NCI-H2029 (cell line): ENCODE measurements at regions not wholly inside any gene's neighbourhood (a gene's known extent, or its start where the extent isn't known, plus 50 kb on each side); places are given as distances from the start of the nearest gene placed in this dataset.

Experiments
- DNase-seq: peaks from one replicate; lab custom pipeline; 2025; lab: John Stamatoyannopoulos, UW

DNA sequence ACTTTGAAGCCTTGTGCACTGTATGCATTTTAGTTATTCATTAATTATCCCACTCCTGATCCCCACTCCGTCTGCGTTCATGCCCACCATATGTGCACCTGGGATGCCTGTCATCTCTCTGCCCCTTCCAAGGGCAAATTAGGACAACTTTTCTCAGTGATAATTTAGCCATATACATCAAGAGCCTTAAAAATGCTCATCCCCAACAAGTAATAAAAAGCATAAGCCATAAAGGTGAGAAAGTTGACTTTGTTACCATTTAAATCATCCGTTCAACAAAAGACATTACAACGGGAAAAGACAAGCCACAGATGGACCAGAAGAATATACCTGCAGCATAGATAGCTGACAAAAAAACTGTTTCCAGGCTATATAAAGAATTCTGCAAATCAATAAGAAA, 131.4 kb upstream of the LINGO1 start:
- no peak for DNase-seq

DNA sequence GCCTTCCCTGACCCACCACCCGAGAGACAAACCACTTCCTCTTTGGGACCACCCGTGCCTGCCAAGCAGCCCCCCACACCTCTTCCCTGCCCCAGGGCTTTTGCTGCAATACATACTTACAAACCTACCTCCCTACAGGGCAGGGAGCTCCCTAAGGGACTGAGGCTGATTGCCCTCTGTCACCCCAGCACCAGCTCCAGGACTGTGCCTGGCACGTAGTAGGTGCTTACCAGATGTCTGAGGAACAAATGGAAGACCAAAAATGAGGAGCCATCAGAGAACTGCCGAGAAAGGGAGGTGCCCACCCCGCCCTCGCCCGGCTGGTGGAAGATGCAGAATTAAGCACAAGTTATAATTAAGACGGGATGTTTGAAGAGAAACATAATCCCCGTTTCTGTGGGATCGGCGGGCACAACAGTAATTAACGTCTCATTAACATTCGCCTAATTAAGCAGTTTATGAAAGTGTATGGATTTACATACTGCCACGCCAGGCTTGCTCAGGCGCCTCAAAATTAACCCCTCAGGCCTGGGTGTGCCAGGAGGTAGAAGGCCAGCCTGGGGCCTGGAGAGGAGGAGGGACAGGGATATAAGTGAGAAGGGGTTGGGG, 130.1 kb upstream of the LINGO1 start:
- DNase-seq, result no peak

DNA sequence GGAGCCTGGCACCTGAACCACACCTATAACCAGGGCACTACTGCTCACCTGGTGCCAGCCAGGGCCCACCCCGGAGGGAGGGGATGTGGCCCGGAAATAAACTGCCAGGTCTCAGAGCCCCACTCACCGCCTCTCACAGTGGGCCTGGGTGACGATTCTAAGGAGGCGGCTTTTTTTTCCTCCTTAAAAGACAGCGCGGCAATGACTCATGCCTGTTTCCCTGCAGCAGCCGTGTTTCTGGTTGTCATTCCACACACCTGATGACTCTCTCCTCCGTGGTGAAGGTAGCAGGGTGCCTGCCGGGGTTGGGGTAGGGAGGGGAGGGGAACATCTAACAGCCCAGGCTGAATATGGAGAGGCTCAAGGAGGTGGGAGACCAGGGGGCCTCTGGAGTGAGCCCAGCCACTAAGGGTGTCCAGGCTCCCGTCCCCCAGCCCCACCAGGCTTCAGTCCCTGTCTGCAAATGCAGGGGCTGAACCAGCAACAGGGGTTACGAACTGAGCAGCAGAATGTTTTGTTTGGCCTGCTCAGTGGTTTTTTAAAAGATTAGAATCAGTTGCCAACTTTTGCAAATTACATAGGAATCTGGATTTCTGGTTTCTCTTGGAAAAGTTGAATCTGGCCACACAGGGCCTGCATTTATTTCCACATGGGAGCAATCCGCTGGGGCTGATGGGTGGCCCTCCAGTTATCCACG, 127.3 kb upstream of the LINGO1 start:
- DNase-seq, result no peak

DNA sequence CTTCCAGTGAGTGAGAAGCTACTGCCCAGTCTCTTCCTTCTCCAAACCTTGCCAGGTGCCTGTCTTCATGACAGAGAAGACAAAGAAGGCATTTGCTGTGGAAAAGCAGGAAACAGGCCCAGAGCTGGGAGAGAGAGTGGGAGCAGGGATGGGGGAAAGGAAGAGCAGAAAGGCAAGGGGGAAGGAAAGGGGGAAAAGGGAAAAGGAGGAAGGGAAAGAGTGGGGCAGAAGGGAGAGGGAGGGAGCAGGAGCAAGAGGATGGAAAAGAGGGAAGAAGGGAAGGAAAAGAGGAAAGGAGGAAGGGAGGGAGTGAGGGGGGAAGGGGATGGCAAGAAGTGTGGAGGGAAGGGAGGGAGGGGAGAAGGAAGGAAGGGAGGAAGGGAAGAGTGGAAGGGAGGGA, 121.2 kb upstream of the LINGO1 start:
- DNase-seq, result no peak

DNA sequence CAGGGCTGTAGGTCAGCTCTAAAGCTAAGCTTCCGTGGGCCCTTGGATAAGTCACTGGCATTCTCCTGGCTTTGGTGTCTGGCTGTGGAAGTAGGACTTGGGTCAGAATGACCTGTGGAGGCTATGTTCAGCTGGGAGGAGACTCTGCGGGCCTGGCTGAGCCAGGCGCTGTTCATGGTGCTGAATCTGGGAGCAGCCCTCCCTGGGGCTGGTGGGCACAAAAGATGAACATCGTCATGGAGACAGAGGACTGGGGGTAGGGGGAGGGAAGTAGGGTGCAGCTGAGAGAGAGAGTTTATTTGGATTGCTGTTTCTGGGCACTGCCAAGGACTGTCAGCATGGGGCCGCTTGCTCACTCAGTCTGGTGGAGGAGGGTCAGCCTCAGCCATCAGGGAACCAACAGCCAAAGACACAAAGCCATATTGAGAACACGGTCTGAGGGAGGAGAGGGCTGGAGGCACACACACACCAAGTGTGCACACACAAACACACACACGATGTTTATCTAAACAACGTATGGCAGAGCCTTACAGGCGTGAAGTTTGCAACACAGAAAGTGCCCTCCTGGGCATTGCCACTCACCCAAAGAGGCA, 120.7 kb upstream of the LINGO1 start:
- DNase-seq, result no peak

DNA sequence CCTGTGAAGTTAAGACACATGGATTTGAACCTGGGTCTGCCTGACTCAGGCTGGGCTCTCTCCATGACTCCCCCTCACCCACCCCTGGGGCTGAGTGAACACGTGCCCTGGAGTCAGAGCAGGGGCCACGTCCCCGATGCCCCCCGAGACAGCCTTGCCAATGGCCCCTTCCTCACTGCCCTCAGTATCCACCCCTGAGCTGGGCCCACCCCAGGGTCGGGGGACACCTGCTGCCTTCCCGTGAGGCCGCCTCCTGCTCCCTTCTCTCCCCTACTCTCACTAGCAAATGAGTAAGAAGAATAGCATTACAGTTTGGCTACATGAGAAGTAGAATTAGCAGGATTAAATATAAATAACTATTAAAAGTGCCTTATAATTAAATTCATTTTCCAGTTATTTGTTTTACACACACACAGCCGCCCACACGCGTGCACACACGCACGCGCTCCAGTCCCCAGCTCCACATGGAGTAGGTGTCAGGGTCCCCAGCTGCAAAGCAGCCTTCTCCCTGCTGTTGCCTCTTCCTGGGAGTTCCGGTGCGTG, 117.4 kb upstream of the LINGO1 start:
- DNase-seq, result no peak

DNA sequence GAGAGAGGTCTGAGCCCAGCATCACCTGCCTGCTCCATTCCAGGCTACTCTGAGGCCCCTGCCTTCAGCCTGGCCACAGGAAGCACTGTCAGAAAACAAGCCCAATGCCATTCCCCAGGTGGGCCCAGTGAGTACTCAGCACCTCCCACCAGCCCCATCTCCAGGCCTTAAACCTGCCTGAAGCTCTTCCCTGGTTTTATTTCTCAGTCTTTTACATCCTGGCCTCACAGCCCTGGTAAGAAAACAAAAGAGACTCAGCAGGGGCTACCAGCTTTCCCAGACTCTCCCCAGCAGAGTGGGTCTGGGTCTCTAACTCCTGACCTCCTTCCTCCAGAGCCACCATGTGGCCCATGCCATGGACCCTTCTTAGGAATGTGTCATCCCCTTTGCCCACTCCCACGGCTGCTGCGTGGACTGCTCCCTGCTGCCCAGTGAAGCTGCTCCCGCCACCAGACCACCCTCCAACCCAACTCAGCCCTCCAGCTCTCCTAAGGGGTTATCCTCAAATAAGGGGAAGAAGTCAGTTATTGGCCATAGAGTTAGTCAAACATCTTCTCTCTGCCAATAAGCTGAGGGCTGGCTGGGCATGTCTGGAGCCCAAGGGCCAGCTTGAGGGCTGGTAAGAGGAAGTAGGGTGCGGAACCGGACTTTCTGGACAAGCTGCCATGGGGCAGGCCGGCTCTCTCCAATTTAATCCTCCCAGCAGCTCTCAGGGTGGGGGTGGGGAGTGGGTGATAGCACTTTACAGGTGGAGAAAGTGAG, 116.7 kb upstream of the LINGO1 start:
- DNase-seq, result no peak

DNA sequence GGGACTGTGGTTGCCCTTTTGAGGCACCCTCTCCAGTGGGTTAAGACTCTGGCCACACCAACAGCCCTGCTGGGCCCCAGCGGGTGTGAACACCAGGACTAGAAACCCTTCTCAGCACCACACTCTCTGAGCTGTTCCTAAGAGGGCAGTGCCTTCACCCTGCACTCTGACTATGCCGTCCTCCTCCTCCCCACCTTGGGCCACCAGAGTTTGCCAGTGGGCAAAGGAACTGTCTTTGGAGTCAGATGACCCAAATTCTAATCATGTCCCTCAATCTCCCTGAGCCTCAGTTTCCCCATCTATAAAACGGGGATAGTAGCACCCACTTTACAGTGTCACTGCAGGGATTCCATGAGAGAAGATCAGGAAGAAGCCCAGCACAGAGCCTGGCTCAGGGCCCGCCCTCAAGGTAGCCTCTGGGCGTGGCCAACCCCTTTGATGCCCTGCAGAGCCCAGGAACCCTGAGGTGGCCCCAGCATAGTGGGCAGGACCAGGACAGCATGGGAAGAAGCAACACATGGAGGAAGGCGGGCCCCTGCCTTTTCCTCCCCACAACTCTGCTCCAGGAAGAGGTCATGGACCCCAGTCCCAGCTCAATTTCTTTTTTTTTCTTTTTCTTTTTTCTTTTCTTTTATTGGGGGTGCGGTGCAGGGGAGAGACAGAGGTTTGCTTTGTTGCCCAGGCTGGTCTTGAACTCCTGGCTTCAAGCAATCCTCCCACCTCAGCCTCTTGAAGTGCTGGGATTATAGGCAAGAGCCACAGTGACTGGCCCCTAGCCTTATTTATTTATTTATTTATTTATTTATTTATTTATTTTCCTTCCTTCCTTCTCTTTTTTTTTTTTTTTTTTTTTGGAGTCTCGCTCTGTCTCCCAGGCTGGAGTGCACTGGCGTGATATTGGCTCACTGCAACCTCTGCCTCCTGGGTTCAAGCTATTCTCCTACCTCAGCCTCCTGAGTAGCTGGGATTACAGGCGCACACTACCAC, 115.7 kb upstream of the LINGO1 start:
- no peak for DNase-seq

DNA sequence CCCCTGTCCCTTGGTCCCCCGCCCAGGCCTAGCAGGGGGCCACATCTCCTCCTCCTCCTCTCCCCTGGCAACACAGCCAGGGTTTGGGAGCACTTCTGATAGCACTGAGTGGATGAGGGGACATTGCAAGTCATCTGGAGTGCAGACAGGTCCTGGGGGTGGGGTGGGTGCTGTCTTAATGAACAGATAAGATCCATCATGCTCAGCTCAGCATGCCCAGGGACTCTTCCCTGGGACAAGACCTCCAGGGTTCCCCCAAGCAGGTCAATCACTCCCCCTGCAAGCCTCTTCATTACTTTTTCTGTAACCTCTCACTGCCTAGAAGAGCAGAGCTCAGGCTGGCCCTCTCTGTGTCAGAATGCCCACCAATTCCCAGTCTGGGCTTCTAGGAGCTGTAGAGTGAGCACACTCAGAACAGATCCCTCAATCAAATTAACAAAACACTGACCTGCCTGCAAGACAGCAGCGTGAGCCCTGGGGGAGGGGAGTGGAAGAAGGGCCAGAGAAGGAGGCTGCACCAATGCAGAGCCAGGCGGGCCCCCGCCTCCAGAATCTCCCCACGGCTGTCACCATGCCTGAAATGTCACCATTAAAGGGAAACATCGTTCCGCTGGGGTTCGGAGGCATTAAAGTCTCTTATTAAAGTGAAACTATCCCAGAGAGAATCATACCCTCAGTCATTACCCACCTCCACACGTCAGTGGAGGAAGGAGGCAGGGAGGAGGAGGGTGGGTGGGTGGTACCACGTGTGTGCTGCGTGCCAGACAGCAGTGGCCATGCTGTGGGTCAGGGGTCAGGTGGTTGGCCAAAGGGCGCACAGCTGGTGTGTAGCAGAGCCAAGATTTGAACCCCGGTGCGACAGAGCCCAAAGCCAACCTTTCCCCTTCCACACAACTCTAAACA, 114.7 kb upstream of the LINGO1 start:
- DNase-seq, result no peak

DNA sequence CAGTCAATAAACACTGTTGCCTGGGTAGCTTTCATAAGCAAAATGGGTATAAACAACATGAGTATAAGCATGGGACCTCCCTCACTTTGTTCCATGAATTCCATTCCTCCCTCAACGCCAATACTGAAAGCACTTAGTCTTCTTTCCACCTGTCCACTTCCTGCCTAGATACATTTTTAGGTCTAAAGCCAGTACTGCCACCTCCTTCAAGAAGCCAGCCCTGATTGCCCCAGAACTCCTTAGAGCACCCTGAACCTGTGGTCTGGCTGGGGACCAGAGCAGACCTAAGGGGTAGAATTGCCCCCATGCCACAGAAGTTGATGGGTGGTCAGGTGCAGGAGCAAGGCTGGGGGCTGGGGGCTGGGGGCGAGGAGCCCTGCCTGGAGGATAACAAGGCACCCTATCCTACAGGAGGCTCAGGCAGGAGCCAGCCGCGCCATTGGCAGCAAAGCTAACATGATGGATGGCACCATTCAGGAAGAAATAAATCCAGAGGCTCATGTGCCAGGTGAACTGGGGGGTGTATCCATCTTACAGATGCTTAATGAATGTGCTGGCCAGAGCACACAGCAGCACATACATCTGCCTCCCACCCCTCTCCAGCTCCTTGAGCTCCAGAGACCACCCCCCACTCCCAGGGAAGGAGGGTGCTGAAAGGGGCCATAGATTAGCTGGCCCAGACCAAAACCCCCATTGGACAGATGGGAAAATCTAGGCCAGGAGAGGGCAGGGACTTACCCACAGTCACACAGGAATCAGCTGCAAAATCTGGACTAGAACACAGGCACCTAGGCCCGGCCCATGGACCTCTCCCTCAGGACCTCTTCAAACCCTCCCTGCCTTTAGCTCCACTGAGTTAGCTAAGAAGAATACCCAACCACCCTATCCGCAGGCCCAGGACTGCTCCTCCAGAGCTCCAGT, 113.8 kb upstream of the LINGO1 start:
- no peak for DNase-seq

DNA sequence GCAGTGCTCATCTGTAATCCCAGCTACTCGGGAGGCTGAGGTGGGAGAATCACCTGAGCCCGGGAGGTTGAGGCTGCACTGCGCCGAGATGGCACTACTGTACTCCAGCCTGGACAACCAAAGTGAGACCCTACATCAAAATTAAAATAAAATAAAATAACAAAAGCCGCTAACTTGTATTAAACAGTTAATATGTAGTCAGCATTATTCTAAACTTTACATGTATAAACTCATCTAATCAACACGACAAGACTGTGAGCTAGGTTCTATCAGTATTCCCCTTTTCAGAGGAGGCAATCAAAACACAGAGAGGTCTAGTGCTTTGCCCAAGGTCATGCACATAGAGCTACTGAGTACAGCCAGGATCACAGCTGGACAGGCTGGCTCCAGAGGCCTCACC, 111.7 kb upstream of the LINGO1 start:
- no peak for DNase-seq

DNA sequence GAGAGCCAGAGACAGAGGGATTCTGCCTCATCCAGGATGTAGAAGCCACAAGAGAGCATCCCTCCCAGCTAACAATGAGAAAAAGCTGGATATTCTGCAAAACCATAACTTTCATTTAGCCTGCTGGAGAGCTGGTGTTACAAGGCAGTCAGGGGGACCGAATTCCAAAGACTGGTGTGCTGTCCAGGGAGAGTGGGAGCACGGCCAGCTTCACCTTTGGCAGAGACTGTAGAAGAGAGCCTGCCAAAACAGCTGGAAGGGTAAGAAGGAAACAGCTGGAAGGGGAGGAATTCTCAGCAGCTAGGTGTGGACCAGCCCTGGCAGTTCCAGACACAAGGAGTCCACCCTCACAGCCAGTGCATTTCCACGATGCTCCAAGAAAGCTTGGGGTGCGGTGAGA, 109.9 kb upstream of the LINGO1 start:
- DNase-seq, result no peak

DNA sequence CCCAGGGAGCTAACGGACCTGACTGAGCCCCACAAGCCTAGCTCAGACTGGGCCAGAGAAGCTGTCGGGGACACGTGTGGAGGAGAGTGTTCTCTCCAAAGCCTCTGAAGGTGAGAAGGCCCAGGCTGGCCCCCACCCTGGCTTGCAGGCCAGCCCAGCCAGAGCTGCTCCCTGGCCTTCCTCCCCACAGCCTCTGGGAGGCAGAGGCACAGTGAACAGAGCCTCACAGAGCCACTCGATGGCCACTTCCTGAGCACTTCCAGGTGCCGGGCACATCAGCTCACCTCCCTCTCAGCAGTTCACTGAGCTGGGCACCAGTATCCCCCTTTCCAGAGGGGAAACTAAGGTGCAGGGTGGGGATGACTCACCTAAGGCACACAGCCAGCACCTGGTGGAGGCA, 109.4 kb upstream of the LINGO1 start:
- DNase-seq, result no peak

DNA sequence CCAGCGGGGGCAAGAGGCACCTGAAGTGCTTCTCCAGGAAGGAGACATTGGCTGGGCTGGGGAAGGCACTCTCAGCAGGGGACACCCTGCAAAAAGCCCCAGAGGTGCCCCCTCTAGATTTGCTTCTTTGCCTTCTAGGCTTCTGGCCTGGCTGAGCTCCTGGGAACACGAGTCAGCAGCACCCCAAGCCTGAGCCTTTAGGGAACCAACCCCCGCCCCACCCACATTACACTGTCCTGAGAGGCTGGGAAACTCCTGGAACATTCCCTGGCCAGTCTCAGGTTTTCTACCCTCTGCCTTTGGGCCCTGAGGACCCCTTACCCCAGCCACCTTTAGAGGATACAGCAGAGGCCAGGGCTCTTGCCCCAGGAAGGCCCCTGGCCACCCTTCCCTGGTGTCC, 108.4 kb upstream of the LINGO1 start:
- no peak for DNase-seq

DNA sequence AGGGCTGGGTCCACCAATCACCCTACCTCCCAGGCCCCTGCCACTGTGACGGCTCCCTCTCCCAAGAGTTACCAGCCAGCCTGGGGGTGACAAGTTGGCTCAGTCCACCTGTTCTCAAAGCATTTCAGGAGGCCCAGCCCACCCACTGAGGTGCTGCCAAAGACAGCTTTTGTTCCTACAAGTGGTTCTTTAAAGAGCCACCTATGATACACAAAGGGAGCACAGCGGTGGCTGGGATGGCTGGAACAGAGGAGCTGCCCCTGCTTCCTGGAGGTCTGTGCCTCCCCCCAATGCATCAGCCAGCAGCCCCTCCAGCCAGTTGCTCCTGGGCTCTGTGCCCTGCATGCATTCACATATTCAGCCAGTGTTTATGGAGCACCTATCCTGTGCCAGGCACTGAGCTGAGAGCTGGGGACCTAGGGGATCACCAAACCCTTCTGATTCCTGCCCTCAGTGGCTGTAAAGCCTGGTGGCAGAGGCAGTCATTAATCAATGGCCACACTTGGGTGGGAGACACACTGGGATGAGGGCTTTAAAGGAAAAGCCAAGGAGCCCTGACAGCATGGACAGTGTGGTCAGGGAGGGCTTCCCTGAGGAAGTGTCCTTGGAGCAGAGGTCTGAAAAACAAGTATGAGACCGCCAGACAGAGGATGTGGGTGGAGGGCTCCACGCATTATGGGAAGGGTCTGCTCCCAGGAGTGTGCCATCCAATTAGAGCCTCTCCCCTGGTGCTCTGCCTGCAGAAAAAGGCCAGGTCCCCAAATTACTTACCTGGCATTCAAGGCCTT, 107.1 kb upstream of the LINGO1 start:
- peak; percentile 20 for DNase-seq

DNA sequence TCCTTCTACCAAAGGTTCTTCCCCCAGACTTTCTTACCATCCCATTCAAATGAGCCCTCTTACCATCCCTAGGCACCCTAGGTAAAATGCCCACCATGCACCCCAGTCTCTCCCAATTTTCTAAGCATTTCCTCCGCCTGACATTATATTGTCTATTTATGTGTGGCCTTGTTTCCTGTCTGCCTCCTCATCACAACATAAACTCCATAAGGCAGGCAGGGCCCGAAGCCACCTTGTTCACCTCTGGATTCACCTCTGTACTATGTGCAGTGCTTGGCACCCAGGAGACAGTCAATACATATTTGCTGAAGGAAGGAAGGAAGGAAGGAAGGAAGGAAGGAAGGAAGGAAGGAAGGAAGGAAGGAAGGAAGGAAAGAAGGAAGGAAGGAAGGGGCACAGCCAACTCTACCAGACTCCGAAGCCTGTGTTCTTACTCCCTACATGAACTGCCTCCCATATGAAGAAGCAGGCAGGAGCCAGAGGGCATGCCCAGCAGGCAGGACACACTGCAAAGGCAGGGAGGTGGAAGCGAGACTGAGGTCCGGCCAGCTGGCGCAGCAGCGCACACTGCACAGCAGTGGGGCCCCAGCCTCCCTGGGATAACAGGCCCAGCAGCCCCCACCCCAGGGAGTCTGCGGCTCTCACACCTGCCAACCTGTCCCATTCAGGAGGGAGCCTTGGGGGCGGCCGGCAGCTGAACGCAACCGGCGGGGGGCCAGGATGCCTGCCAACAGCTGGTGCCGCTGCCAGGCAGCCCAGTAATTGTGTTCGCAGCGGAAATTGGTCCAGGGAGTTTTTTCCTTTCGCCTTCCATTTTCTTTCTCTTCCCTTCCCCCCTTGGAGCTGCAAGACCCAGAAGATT, 106.0 kb upstream of the LINGO1 start:
- peak; percentile 15 for DNase-seq

DNA sequence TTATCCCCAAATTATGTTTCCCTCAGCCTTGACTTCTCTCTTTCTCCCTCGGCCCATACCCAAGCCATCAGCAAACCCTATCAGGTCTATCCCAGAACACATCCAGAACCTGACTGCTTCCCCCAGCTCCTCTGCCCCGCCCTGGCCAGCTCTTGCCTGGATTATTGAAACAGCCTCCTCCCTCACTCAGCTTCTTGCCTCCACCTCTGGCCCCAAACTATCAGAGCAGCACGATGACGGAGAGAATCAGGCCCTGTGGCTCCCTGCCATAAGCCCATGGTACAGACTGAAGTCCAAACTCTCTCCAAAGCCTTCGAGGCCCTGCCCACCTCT, 105.3 kb upstream of the LINGO1 start:
- no peak for DNase-seq
